HepG2 (cell line): ENCODE measurements at regions not wholly inside any gene's neighbourhood (a gene's known extent, or its start where the extent isn't known, plus 50 kb on each side); places are given as distances from the start of the nearest gene placed in this dataset.

Experiments
- ATAC-seq: fragments of 200-7000 bp; cut with Tn5 transposase; 3 replicates; pipeline ENCODE4 v1.9.1; 2020; ENCODE audit warnings: mild to moderate bottlenecking, moderate library complexity
- BruUV-seq: library from RNA; stranded (reverse); fragments of 400-500 nt; replicated peaks from 2 replicates; lab custom pipeline; 2021; lab: Mats Ljungman, UMichigan
- CTCF ChIA-PET: fragments of 300-600 bp; formaldehyde crosslinking; extraction: SDS; loops from one replicate; lab custom pipeline; 2021; ENCODE audit warnings: low total read pairs, inconsistent platforms, low intra/inter-chr PET ratio; lab: Yijun Ruan, JAX
- POLR2A ChIA-PET: fragments of 350-600 bp; sonication (Branson Sonifier 250); formaldehyde crosslinking; loops from one replicate; lab custom pipeline; 2020; ENCODE audit warnings: antibody characterized with exemption, inconsistent platforms; lab: Yijun Ruan, JAX
- DNase-seq: peaks from one replicate; pipeline ENCODE4 v3.0.0-alpha.2; 2015; ENCODE audit warnings: low spot score
- FAIRE-seq: peaks from 3 replicates; lab custom pipeline; 2011; peaks lifted over from hg19 to GRCh38; lab: Jason Lieb, UNC
- H2AFZ ChIP-seq: one replicate; pipeline ENCODE4 v1.6.1; 2011; ENCODE audit warnings: low read length, inconsistent platforms
- H3K27ac ChIP-seq: fragments of 300-600 bp; 3 replicates; pipeline ENCODE4 v1.8.0; 2011; ENCODE audit warnings: mixed run types, mild to moderate bottlenecking, mixed read lengths, low read length, inconsistent platforms; ENCODE audit not compliant: insufficient read depth; ENCODE audit errors: extremely low read length
- H3K27me3 ChIP-seq, 2 experiments: fragments of 200-600 bp in 1 of 2; 2 replicates in 1 of 2; 3 replicates in 1 of 2; pipeline versions ENCODE4 v1.6.0 to v1.8.0; 2011; ENCODE audit warnings: low read length in 2 of 2, mild to moderate bottlenecking in 2 of 2, moderate library complexity in 2 of 2, inconsistent platforms in 1 of 2; ENCODE audit not compliant: insufficient read depth in 2 of 2, control insufficient read depth in 1 of 2
- H3K36me3 ChIP-seq, 2 experiments: fragments of 200-600 bp in 1 of 2; replicated peaks in 1 of 2; 2 replicates in 1 of 2; 3 replicates in 1 of 2; pipeline versions ENCODE4 v1.5.1 to v1.8.0; 2011; ENCODE audit warnings: low read length in 2 of 2, inconsistent platforms in 1 of 2; ENCODE audit not compliant: insufficient read depth in 2 of 2, control insufficient read depth in 1 of 2
- H3K4me1 ChIP-seq: 2 replicates; pipeline ENCODE4 v1.5.1; 2012; ENCODE audit warnings: low read length, inconsistent platforms; ENCODE audit not compliant: insufficient read depth
- H3K4me2 ChIP-seq: 2 replicates; pipeline ENCODE4 v1.6.0; 2011; ENCODE audit warnings: low read depth, low read length, inconsistent platforms
- H3K4me3 ChIP-seq, 3 experiments: fragments of 200-600 bp in 1 of 3; sonication (generic), shearing (Covaris generic) in 1 of 3; replicated peaks in 1 of 3; 2 replicates each; pipeline ENCODE4 v1.5.1; 2011 to 2016; ENCODE audit warnings: low read length in 3 of 3, inconsistent platforms in 2 of 3, low read depth in 2 of 3, mild to moderate bottlenecking in 2 of 3, control low read depth in 1 of 3, mixed read lengths in 1 of 3; ENCODE audit not compliant: insufficient read depth in 1 of 3
- H3K79me2 ChIP-seq: one replicate; pipeline ENCODE4 v1.6.1; 2011; ENCODE audit warnings: low read length, inconsistent platforms; ENCODE audit not compliant: insufficient read depth
- H3K9ac ChIP-seq: 2 replicates; pipeline ENCODE4 v1.6.0; 2011; ENCODE audit warnings: mild to moderate bottlenecking, low read depth, low read length, inconsistent platforms; ENCODE audit not compliant: insufficient read depth
- H3K9me3 ChIP-seq: 2 replicates; pipeline ENCODE4 v1.5.1; 2012; ENCODE audit warnings: mild to moderate bottlenecking, low read length
- H4K20me1 ChIP-seq: 2 replicates; pipeline ENCODE4 v1.6.0; 2011; ENCODE audit warnings: inconsistent platforms, mild to moderate bottlenecking, low read length, moderate library complexity; ENCODE audit not compliant: insufficient read depth
- EP300 ChIP-seq, 3 experiments: sonication (generic) in 1 of 3; formaldehyde crosslinking in 1 of 3; IDR thresholded peaks; 2 replicates each; pipeline versions ENCODE4 v1.5.1 to v1.6.1; 2011 to 2020; ENCODE audit warnings: low read depth in 2 of 3, low read length in 2 of 3, borderline replicate concordance in 1 of 3, improper control_type of control experiment in 1 of 3, mild to moderate bottlenecking in 1 of 3, missing genetic modification reagents in 1 of 3, moderate library complexity in 1 of 3
- FOXA3 ChIP-seq: IDR thresholded peaks from 2 replicates; pipeline ENCODE4 v1.6.1; 2016; ENCODE audit warnings: missing genetic modification reagents, missing compliant biosample characterization
- GABPB1 ChIP-seq: IDR thresholded peaks from 2 replicates; pipeline ENCODE4 v1.6.1; 2016; ENCODE audit warnings: mild to moderate bottlenecking, missing genetic modification reagents, moderate library complexity, missing compliant biosample characterization
- KDM5A ChIP-seq: fragments of 200-600 bp; sonication (generic); IDR thresholded peaks from 2 replicates; pipeline ENCODE4 v1.7.0; 2018; ENCODE audit warnings: antibody characterized with exemption, mild to moderate bottlenecking, low read length, borderline replicate concordance
- KMT2B ChIP-seq: IDR thresholded peaks from 2 replicates; pipeline ENCODE4 v1.6.1; 2016; ENCODE audit warnings: missing genetic modification reagents, missing compliant biosample characterization
- MAFF ChIP-seq: IDR thresholded peaks from 2 replicates; pipeline ENCODE4 v1.6.1; 2011; ENCODE audit warnings: low read depth, low read length, improper control_type of control experiment
- NFYC ChIP-seq: IDR thresholded peaks from 2 replicates; pipeline ENCODE4 v1.6.1; 2016; ENCODE audit warnings: missing genetic modification reagents, missing compliant biosample characterization
- SAFB2 ChIP-seq: sonication (generic); formaldehyde crosslinking; IDR thresholded peaks from 2 replicates; pipeline ENCODE4 v1.5.1; 2020; ENCODE audit warnings: missing genetic modification reagents, low read depth, mild to moderate bottlenecking, borderline replicate concordance
- SALL1 ChIP-seq: sonication (generic); formaldehyde crosslinking; IDR thresholded peaks from 2 replicates; pipeline ENCODE4 v1.8.0; 2022; ENCODE audit warnings: mild to moderate bottlenecking, missing genetic modification reagents
- ZMYM2 ChIP-seq: sonication (generic); formaldehyde crosslinking; IDR thresholded peaks from 2 replicates; pipeline ENCODE4 v1.8.0; 2022; ENCODE audit warnings: mild to moderate bottlenecking, missing genetic modification reagents
- ZNF746 ChIP-seq: sonication (generic); formaldehyde crosslinking; IDR thresholded peaks from 2 replicates; pipeline ENCODE4 v1.8.0; 2022; ENCODE audit warnings: mild to moderate bottlenecking, missing genetic modification reagents
- ZNF776 ChIP-seq: sonication (generic); formaldehyde crosslinking; IDR thresholded peaks from 2 replicates; pipeline ENCODE4 v1.4.0; 2020; ENCODE audit warnings: mild to moderate bottlenecking, missing genetic modification reagents
- WGBS: methylation state at CpG from one replicate; pipeline ENCODE4 v1.1.6; 2017; ENCODE audit warnings: low lambda C conversion rate; 5-methylcytosine and 5-hydroxymethylcytosine counted together
- in situ Hi-C: cut with HindIII; loops from 2 replicates; pipeline ENCODE4 v1.10.0; 2017; ENCODE audit warnings: low pct_unique_long_range_greater_than_20kb; ENCODE audit not compliant: extremely low pct_ligation_motif_present
- intact Hi-C: fragments of 100-400 bp; cut with micrococcal nuclease; formaldehyde crosslinking; loops from one replicate; pipeline ENCODE4 v1.10.0; 2022; ENCODE audit not compliant: unreplicated experiment

GRCh38 chr18:67692811-67693210, 176.3 kb upstream of the DSEL start (continued):
- TF ChIP-seq FOXA3 (no peak), EP300 (IDR thresholded peaks at IDR 0.05; ENCODE audit: low read depth in 2 of 2, low read length in 2 of 2) (no peak), EP300 (CRISPR knock-in tag; IDR thresholded peaks at IDR 0.05; ENCODE audit: borderline replicate concordance) (no peak), KDM5A (no peak), GABPB1 (CRISPR knock-in tag) (no peak), MAFF (no peak), ZMYM2 (CRISPR knock-in tag) (no peak), ZNF746 (CRISPR knock-in tag) (no peak)

DNA sequence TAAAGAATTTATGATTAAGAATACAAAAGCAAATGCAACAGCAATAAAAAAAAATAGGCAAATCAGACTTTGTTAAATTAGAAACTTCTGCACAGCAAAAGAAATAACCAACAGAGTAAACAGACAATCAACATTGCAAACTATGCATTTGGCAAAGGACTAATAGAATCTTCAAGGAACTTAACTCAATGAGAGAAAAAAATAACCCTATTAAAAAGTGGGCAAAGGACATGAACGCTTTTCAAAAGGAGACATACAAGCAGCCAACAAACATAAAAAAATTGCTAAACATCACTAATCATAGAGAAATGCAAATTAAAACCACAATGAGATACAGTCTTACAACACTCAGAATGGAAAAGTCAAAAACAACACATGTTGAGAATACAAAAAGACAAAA, 166.0 kb upstream of the DSEL start:
- no peak for ATAC-seq
- no peaks in the 10 kb centered on the region for H3K36me3 ChIP-seq
- no peak overlapping the region for H3K9ac ChIP-seq
- H3K27ac ChIP-seq: no peak overlapping the region
- ChIA-PET POLR2A (no interaction called here), CTCF (no interaction called here)
- no peak overlapping the region for H3K4me2 ChIP-seq
- no peak overlapping the region for H2AFZ ChIP-seq
- TF ChIP-seq KMT2B (CRISPR knock-in tag) (no peak), ZNF776 (CRISPR knock-in tag) (no peak), SAFB2 (CRISPR knock-in tag) (no peak), NFYC (CRISPR knock-in tag) (no peak), SALL1 (no peak)
- no TSS peak for BruUV-seq
- intact Hi-C loops: no loop called here
- H3K27me3 ChIP-seq: no peaks in the 10 kb centered on the region
- H3K9me3 ChIP-seq: no peaks in the 10 kb centered on the region
- no peaks in the 10 kb centered on the region for H3K79me2 ChIP-seq
- no peak for DNase-seq
- H4K20me1 ChIP-seq: no peaks in the 10 kb centered on the region
- in situ Hi-C loops: no loop called here
- no peak overlapping the region for H3K4me3 ChIP-seq
- H3K4me1 ChIP-seq: no peaks in the 10 kb centered on the region
- FAIRE-seq: no peak
- 0% methylated on average over 1 of the region's 1 CpG for WGBS
